GM19438 (cell line): ENCODE measurements at regions not wholly inside any gene's neighbourhood (a gene's known extent, or its start where the extent isn't known, plus 50 kb on each side); places are given as distances from the start of the nearest gene placed in this dataset.
A peak's percentile ranks its signal among the peaks of the same experiment; 100 is the strongest.

Source experiments
- ATAC-seq: cut with Tn5 transposase; IDR thresholded peaks from one replicate; pipeline ENCODE4 v1.9.1; 2021; ENCODE audit warnings: low read depth; ENCODE audit not compliant: unreplicated experiment

DNA sequence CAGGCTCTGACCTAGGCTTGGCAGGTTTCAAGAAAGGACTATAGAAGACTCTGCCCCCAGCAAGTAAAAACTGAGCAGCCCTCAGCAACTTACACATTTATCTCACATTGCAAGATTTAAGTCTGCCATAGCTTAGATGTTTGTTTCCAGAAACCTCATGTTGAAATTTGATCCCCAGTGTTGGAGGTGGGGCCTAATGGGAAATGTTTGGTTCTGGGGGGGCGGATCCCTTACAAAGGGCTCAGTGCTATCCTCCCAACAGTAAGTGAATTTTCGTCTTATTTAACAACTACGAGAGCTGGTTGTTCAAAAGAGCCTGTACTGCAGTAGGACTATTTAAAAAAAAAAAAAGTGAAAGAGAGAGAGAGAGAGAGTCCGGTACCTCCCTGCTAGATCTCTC lies 125.2 kb upstream of the PROK2 start:
- no peak for ATAC-seq

DNA sequence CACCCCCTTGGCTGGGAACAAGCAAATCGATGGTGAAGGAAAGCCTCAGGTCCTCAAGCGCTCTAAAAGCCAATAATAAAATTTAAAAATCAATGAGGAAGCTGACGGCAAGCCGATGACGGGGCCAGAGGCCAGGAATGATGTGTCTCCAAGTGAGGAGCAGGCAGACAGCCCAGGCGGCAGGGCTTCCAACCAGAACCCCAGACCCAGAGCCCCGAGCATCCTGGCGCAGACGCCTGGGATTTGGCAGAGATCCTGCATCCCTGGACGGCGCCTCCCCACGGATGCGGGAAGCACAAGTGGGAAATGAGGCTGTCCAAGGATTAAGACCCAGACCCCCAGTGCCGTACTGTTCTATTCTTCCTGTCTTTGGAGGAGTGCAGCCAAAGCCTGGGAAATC lies 123.0 kb upstream of the PROK2 start:
- ATAC-seq = no peak

DNA sequence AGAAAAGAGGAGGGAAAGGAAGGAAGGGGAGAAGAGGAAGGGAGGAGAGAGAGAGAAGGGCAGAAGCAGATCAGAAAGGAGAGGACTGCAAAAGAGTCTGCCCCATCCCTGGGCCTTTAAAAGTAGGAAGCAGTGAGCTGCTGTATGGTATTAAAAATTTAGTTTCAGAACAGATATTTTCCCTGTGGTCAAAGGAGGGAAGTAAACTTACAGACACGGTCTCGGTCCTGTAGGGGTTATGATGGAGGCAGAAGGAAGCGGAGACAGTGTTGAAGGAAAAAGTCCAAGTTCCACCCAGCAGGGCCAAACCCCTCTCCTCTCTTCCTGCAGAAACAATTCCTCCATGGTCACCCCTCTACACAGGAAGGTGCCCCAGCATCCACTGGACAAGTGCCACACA lies 122.0 kb upstream of the PROK2 start:
- no peak for ATAC-seq

DNA sequence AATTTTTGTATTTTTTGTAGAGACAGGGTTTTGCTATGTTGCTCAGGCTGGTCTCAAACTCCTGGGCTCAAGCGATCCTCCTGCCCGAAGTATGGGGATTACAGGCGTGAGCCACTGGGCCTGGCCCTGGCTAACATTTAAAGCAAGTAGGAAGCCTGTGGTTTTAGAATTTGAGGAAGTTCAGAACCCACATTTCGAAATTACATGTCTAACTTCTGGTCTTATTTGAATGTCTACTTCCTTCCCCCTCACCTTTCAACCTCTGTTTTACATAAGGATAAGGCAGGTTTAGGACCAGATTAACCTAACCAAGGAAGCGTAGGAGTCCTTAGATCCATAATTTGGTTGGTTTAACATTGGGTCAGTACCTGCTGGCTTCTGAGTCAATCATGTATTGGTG lies 120.5 kb upstream of the PROK2 start:
- peak; percentile 87 for ATAC-seq

DNA sequence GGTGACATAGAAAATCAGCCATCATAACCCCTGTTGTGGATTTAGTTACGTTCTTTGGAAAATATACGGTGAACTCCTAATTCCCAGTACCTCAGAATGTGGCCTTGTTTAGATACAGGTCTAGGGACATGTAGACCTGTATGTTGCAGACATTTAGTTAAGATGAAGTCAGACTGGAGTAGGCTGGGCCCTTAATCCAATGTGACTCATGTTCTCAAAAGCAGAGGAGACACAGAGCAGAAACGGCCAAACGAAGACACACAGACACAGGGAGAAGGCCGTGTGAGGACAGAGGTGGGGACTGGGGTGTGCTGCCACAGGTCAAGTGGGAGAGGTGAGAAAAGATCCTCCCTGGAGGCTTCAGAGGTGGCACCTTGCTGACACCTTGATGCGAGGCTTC lies 119.0 kb upstream of the PROK2 start:
- no peak for ATAC-seq

DNA sequence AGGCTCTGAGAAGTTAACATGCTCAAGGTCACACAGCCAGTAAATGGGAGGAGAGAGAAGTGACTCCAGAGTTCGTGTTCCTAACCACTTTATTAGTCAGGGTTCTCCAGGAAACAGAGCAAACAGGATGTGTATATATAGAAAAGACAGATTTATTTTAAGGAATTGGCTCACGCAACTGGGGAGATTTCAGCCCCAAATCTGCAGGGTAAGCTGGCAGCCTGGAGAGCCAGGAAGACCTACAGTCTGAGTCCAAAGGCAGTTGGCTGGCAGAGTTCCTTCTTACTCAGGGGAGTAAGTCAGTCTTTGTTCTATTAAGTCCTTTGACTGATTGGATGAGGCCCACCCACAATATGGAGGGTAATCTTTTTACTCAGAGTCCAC lies 118.2 kb upstream of the PROK2 start:
- no peak for ATAC-seq

DNA sequence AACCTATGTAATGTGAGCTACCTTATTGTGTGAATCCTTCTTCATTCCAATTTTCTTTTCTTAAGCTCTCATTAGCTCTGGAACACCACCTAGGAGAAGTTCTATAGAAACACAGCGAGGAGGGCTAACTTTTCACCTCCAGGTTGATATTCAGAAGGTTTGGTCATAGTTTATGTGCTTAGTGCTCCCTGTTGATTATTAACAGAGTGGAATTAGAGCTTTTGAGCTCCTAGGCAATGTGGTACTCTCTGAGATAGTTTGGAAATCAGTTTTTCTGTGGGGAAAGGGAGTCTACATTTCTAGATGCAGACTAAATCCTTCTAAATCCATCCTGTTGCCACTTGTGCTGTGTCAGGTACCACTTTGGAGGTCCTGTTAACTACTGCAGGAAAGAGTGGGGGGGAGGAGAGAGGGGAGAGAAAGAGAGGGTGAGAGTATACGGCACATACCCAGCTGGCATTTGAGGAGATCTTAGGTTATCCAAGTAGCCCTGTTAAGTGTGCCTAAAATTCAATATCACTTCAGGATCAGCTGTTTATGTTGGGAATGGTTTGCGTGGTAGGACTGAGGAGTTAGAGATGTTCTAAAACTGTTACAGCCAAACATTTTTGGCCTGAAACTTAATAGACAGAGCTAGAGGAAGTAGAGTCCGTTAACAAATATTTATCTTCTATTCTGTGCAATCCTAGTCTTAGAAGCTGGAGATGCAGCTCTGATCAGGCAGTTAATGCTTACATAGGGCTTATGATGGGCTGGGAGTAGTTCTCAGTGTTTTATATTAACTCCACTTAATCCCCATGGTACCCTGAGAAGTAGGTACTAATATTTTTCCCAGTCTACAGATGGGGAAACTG lies 117.5 kb upstream of the PROK2 start:
- no peak for ATAC-seq

DNA sequence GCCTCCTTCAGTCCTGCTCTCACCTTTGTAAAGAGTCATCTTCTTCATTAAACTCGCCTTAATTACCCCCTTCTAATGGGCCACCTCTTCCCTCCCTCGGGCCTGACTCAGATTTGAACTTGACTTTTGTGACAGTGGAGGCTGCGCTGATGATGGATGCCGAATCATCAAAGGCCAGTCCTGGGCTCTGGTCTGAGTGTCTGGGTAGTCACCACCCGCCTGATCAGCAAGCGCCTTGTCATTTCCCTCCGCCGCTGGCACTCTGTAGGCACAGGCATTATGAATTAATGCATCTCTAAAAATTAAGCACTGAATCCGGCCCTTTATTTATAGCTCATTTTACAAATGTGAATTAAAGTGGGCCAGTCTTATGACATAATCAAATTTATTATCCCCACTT lies 116.7 kb upstream of the PROK2 start:
- no peak for ATAC-seq

DNA sequence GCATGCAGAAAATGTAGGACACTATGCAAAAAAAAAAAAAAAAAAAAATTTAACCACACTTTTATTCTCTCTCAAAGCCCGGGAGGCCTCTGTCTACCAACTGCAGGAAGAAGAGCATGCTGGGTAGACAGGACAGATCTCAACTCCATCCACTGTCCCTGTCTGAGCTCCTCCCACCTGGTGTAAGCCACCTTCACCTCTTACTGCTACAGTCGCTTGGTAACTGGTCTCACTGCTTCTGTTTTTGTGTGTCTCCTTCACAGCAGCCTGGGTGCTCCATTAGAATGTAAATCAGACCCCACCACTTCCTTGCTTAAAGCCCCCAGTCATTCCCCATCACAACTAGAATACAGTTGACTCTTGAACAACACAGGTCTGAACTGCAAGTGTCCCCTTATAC lies 115.1 kb upstream of the PROK2 start:
- no peak for ATAC-seq

DNA sequence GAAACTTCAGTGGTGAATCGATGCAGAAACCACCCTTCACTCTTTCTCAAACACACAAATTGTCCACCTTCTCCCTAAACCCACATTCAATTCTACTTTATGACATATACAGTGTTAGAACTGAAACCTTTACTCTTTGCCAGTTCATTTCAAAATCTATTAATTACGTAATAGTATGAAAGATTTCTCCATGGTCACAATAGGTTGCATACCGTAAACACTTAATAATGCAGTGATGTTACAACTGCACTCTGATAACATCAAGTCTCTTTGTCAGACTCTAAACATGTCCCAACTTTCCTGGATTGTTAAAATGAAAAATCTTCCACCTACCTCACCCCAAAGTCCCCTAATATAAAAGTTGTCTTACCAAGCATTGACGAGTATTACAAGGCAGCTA lies 111.8 kb upstream of the PROK2 start:
- no peak for ATAC-seq

DNA sequence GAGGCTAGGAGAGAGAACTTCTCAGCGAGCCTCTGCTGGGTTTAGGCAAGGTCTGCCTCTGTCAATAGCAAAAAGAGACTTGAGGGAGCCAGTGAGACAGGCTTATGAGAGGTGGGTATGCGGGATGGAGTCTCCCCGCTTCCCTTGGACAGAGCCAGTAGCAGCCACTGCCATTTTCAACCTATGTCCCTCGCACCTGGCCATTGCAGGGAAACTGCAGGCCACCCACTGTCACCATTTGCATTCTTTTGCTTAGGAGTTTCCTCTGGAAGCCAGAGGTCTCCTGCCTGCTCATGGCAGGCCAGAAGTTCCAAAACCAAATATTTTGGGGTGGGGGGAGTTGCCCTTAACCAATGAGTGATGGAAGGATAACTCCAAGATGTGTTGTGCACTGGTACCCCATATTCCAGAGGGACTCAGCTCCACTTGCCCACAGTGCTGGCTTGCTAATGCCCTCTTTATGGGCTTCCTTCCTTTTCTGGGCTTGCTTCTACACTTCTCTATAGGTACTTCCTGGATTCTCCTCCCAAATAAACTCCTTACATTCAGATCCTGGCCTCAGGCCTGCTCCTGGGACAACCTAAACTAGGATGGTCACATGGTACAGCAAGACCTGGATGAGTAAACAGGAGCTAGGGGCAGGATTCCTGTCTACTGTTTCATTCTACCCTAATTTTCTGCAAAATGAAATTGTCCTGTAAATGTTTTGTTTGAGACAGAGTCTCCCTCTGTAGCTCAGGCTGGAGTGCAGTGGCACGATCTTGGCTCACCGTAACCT lies 108.9 kb upstream of the PROK2 start:
- no peak for ATAC-seq

DNA sequence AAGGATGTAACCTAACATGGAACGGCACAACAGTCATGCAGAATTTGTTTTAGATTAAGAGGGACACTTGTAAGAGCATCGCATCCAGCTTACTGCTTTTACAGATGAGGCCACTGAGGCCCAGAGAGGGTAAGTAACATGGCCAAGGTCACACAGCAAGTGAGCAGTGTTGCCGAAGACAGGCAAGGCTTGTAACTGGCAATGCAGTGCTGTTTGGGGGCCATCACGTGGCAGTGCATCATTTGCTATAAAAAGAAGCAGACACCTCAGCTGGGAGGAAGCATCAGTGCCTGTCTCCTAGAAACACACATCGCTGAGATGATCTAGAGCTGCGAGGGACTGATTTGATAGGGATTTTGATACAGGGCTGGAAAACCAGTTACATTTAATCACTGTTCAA lies 108.2 kb upstream of the PROK2 start:
- ATAC-seq = no peak

DNA sequence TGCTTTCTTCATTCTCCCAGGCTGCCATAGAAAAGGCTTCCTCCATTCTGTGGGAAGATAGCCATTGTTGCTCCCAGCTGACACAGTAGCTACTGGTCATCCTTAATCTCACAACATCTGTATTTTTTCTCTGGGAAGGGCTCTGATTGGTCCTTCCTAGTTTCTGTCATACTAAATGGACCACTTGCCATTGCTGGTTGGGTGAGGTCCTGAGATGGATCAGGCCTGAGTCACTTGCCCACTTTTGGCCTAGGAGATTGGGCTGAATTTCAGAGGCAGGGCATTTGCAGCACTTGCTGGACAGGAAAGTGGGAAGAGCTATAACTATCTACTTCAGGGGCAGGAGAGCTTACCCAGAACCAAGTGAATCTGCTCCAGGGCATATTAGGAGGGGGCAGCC lies 106.5 kb upstream of the PROK2 start:
- ATAC-seq = no peak

DNA sequence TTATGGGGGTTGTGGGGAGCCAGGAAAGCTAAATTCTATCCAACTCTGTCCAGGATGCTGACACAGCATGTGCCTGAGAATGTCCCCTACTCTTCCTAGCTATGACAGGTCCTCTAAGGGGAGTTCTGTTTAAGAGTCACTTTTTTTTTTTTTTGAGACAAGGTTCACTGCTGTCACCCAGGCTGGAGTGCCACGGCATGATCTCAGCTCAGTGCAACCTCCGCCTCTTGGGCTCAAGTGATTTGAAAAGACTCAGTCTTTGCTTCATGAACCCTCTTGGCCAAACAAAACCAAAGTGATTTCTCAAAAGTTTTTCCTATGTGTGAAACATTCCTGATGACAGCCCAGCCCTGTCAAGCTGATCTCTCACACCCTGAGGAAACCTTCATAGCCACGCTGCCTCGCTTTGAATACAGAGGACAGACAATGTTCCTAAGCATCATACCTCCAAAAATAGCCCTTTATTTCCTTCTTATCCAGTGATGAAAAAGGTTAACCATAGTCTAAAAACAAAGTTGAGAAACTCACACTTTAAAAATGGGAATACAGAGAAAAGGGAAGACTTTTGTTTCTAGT lies 105.5 kb upstream of the PROK2 start:
- ATAC-seq = no peak

DNA sequence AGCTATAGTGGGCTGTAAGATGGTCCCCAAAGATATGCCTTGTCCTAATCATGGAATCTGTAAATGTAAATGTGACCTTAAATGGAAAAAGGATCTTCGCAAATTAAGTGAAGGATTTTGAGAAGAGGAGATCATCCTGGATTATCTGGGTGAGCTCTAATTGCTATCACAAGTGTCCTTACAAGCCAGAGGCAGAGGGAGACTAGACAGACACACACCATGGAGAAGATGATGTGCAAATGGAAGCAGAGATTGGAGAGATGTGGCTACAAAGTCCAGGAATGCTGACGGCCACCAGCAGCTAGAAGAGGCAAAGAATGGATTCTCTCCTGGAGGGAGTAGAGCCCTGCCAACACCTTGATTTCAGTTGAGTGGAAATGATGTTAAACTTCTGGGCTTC lies 102.3 kb upstream of the PROK2 start:
- ATAC-seq = no peak

DNA sequence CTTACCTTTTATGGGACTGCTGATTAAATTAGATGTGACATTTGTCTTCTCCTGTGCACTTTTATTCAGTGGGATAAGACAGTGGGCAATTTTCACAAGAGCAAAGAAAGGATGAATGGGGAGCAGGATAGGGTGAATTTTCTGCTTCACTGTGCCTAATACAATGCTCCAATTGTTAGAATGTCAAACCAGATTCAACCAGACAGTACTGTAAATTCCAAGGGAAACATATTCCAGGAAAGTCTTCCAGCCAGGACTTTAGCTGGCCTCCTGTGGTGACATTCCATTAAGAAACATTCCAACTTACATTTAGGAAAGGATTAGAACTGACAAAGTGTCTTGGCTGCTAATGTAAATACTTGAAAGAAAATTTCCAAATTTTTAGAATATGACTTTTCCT lies 100.1 kb upstream of the PROK2 start:
- no peak for ATAC-seq

DNA sequence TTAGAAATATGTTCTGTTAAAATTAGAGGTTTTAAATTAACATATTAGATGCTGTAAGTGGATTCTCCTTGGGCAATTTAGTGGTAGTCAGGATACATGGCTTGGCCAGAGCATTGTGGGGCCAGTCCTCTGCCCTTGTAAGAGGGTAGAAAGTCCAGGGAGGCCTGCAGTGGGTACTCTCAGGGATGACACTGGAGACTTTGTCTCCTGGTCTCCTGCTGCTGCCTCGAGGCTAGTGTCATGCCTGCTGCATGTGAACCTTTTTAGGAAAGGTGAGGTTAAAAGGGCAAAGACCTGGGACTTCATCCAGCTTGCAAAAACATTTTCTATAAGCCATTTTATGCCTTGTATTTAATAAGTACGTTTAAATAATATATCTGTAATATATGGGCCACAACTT lies 96.8 kb upstream of the PROK2 start:
- ATAC-seq = no peak

DNA sequence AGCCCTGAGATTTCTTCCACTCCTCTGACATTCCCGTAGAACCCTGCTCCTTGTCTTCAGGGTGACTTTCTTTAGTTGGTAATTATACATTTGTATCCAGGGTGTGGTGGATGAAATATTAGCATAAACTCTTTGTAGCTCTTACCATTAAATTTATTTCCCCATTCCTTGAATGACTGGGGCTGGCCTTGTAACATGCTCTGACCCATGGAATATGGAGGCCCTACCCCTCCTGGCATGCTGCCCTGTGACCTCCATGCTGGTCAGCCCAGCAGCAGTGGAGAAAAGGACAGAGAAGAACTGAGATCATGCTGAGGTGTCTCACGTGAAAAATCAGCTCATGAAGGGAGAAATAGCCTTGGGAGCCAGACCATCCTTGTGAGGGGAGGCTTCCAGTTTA lies 96.1 kb upstream of the PROK2 start:
- no peak for ATAC-seq

DNA sequence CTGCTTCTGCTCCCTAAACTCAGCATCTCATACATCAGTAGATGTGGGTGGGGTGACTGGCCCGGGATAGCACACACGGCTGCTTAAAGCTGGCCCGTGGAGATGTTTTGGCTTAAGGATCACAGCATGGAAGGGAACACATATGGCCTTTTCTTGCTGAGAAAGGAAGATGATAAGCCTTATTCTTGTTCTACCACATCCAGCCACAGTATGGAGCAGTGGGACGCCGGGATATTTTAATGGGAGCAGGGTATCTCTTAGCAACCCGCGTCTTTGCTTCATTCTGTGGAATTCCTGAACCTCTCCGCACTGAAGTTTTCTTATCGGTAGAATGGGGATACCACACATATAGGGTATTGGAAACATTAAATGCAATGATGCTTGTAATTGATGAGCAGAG lies 94.1 kb upstream of the PROK2 start:
- ATAC-seq = no peak

DNA sequence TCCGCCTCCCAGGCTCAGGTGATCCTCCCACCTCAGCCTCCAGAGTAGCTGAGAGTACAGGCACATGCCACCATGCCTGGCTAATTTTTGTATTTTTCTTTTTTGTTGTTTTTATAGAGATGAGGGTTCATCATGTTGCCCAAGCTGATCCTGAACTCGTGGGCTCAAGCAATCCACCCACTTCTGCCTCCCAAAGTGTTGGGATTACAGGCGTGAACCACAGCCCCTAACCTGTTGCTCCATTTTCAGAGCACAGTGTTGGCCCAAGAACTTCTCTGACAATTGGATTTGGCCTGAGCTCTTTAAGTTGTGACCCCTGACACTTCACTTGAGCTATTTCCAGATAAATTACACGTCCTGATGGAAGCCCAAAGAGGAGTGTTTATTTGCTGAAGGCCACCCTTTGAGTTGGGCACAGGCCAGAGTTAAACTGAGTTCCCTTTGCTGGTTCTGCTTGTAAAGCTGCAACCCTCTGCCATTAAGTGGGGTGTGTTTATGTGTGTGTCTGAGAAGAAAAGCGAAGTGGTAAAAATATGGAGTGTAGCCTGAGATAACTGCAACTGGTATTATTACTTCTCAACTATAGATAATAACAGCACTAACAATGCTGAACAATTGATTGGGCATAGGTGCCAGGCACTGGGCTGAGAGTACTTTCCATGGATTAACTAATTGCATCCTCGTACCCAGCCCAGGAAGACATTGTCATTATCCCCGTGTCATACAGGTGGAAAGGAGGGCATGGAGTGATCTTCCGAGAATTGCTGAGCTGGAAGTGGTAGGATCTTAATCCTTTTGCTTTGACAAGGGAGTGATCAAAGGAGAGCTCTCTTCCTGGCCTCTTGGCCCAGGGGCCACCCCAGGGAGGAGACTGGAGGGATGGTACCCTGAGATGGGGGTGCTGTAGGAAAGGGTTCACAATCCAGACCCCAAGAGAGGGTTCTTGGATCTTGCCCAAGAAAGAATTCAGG lies 91.5 kb upstream of the PROK2 start:
- ATAC-seq = no peak
